HG03520 (cell line): ENCODE measurements at regions not wholly inside any gene's neighbourhood (a gene's known extent, or its start where the extent isn't known, plus 50 kb on each side); places are given as distances from the start of the nearest gene placed in this dataset.
"Not testable (repeated sequence)": the region's sequence is repeated elsewhere in the genome, so short reads cannot be mapped to it uniquely, and the experiment has no call there.

ENCODE experiments used
- ATAC-seq: cut with Tn5 transposase; IDR thresholded peaks from one replicate; pipeline ENCODE4 v1.9.1; 2021; ENCODE audit warnings: mild to moderate bottlenecking, moderate library complexity; ENCODE audit not compliant: unreplicated experiment

DNA sequence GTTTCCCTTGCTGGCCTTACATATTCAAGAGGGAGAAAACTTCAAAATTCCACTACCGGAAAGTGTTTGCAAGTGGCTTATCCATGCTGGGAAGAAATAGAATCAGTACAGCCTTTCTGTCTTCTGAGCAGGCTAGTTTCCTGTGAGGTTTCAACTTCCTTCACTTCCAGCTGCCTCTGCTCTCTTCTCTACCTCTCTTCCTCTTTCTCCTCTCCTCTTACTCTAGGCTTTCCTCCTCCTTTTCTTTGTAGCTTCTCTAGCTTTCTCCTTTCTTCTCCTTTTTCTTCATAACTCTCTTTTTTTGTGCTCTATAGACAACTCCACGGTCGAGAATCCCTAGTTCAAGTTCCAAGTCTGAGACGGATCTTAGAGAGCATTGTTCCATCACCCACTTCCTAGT lies 421.8 kb downstream of the ETS1 start:
- no peak for ATAC-seq

DNA sequence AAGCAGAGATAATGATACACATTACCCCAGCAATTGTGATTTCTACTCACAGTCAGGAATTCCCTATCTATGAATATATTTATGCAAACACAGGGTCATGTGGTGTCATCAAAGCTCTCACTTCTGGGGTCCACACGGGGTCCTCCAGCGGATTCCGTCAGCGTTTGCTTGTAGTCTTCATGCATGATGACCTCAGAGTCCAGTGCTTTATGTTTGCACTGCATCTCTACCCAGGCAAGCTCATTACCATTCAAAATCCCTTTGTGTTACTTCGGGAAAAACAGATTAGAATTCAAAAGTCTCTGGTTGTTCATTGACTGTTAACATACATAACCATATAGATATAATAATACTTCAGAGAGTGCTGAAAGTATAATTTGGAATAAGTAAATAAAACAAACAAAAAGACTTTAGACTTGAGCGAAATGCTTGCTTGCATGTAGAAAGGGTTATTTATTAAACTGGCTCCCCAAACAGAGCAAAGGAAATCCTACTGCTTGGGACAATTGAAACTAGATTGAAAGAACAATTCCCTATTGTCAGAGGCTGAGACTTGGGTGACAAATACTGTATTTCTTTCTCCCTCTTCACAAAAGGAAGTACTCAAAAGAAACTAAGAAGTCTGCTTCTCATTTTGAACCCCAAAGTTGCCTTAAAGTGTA lies 423.1 kb downstream of the ETS1 start:
- no peak for ATAC-seq

DNA sequence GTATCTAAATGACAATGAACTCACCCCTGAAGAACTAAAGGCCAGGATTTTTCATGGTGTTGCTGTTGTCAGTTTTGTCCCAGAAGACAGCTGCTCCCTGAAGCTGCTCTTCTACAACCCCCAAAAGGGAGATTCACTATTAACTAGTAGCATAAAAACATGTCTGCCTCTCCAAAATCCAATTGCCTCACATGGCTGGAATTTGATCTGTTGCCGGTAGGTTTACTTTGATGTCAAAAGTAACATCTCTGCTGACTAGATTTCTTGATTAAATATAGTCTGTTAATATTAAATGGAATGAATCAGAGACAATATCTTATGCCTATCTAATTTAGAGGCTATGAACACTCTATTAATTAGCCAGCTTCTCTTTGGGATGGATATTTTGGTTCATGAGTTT lies 425.4 kb downstream of the ETS1 start:
- ATAC-seq: no peak

DNA sequence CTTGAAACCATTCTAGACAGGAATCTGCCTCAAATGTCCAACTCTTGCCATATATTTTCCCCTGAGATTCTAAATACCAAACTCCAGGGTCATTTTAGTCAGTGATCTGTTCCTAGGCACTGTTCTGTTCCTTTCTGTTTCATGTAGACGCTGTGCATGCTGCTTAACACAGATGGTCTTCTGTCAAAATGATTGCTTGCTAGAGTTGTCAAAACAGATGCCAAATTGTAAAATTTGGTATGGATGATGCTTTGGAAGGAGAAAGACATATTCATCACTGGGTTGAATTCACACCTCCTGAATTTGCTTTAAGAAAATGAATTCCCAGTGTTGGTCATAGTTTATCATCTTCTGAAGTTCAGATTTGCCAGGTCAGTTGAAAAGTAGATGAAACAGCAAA lies 425.9 kb downstream of the ETS1 start:
- no peak for ATAC-seq

DNA sequence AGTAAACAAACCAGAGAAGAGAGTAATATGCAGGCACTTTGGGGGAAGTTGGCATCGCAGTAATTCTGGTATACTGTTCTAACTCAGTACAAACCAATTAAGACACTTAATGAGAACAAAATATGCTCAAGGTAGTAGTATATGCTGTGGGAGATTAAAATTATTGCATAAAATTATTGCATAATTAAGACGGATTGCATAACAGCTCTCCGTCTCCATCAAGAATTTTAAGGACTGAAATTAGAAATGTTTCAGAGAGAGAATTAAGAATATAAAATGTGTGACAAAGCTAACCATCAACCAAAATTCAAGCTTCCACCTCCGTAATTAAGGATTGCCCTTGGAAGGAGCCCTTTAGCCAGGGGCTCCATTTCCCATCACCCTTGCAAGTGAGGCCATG lies 428.5 kb downstream of the ETS1 start:
- no peak for ATAC-seq

DNA sequence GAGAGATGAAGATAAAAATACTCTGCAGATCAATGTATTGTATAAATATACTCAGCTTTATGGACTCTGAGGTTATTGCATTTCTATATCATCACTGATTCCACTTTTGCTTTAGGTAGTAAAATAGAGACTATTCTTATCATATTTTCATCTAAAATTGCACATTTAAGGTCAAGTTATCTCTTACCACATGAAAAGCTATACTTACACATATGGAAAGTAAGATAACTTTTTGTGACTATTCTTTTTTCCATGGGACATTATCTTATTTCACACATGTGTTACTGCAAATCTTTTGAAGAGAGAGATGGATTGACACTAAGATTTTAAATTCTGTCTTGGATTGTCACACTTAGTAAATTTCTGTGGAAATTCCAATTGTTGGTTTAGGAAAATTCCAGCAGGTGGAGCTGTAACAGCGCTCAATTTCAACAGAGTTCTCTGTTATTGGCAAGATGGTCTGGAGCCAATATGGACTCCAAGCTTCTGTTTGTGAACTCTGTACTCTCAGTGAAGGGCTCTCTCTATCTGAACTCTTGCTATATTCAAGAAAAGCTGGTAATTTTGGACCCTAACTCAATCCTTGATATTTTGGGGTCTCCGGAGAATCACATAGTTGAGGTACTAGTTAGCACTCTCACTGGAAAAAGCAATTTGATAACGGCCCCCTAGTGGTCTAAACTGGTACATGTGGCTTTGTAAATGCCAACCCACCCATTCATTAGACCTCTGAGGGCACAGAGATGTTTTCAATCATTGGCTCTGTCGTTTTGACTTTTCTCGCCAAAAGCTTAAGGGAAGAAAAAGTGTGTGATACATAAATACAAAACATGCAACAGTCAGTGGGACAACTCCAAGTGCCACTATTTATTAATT lies 429.7 kb downstream of the ETS1 start:
- ATAC-seq: peak; percentile 96

DNA sequence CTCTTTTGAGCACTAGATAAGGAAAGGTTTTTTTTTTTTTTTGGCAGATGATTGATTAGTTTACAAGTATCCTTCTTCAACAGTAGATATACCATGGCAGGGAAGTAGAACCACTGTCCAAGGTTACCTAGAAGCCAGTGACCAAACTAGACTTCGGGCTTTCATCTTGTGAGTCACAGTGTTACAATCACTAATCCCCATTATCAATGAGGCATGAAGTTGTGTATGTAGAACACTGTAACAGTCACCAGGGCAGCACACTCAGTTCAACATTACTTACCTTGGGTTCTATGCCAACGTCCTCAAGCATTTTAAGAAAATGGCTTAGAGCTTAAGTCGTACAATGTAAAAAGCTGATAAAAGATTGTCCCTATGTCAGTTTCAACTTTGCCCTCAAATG lies 430.9 kb downstream of the ETS1 start:
- no peak for ATAC-seq

DNA sequence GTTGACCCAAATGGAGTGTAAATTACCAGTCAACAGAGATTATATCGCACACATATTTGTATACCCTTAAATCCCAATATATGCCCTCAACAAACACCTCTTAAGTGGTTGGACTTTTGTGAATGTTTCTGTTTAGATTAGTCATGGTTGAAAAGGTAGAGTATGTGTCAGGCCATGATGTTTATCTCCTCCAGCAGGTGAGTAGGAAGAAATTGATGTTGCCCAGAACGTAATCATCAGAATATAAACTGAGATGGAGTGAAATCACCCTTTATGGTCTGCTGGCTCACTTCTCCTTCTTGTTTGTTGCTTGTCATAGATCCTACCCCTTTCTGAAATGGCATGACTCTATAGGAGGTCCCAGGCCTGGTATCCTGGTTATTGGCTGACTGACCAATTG lies 431.8 kb downstream of the ETS1 start:
- no peak for ATAC-seq

DNA sequence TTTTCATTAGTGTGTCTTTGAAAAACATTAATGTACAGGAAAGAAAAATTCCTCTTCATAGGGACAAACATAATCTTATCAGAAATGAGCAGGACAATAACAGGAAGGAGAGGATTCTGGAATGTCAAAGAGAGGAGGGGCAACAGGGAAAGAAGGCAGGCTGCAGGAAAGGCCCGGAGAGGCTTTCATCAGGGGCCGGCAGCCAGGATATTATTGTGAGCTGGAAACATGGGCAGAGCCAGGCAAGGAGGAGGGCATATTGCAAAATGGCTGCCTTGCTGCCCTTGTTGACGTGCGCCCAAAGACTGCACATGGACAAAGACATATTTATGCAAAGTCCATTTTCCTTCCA lies 433.7 kb downstream of the ETS1 start:
- ATAC-seq: no peak

DNA sequence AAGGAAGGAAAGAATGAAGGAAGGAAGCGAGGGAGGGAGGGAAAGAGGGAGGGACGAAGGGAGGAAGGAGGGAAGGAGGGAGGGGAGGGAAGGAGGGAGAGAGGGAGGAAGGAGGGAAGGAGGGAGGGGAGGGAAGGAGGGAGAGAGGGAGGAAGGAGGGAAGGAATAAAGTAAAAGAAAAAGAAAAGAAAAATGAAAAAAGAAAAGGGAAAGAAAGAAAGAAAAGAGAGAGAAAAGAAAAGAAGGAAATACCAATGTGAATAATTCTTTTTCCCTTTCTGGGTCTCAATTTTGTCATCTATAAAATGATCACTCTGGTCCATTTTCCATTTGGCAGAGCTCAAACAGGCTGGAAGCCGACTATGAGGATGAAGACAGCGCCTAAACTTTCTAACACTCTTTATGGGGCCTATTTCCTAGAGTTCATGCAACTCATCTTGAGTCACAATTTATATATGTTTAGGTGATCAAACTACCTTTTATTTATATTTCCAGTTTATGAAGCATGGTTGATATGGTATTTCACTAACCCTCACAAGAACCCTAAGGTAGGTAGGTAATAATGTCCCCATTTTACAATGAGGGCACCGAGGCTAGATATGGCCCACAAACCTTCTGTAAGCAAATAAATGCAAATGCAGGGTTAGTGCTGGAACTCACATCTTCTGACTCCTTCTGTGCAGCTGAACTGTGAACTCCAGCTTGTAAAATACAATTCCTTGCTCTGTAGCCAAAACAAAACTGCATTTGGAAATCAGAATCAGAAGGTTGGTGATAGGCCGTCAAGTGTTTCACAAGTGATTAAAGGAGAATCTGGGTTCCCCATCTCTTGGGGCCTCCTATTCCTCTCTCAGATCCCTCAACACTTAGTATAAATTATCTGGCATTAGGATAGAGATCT lies 434.3 kb downstream of the ETS1 start:
- ATAC-seq: no peak

DNA sequence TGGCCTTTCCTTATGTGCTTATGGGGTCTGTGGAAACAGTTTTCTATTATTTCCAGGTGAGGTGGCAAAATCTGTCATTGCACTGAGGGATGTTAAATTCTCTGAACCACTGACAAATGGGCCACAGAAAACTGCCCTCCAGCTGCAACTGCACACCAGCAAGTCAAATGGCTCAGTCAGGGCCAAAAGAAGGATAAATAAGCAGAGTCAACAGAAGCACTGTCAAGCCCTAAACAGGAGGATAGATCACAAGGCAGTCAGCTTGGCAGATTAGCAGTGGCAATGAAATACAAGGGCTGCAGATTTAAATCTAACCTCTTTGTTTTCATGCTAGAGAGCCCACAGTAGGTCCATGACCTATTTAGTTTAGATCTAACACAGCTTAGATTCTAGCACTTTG lies 435.6 kb downstream of the ETS1 start:
- ATAC-seq: no peak

DNA sequence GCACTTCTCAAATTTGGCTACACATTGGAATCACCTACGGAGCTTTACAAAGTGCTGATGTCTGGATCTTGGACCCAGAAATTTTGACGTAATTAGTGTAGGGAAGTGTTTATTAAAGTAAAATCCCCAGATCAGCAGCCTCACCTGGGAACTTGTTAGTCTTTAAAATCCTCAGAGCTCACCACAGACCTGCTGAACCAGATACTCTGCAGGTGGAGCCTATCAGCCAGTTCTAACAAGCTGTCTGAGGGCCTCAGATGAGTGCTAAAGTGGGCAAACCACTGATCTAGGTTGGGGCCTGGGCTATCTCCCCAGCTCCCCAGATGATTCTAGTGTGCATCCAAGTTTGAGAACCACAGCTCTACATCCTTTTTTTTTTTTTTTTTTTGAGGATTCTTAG lies 436.0 kb downstream of the ETS1 start:
- no peak for ATAC-seq

DNA sequence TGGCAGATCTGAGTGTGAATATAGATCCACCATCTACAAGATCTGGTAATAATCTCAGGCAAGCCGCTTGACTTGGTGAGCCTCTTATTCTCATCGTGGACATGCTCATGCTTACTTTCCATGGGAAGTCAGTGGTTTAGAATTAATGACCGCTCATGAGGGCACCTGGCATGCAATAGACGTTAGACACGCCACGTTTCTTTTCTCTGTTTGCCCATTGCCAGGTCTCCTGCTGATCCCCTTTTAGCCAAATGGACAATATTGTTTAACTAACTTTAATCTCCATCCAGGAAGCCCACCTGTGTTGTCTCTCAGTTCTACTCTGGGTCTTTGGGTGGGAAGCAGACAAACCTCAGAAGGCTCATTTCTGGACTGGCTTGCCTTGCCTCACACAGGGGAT lies 439.1 kb downstream of the ETS1 start:
- ATAC-seq: no peak

DNA sequence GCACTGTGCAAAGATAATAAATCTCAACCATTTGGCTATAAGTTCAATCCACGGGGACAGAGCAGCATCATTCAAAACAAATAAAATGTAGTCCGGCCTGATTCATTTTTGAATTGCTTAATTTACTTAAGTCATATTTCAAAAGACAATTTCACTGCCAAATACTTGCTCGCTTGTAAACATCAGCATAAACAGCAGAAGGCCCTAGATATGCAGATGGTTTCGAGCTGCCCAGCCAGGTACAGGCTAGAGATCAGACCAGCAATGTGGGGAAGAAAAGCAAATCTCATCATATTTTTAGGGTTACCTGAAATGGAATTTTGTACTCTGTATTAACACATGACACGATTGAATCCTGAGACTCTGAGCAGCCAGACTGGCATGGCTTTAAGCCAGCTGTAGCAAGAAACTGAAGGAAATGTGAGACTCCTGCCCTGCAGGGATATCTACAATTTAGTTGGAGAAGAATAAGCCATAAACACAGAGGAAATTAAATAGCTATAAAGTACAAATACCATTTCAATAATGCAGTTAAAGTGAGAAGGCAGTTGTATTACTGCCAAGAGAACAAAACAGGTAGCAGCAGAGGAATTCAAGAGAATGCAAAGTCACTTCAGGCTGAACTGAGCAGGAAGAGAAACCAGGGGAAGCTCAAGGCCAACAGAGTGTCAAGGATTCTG lies 440.3 kb downstream of the ETS1 start:
- no peak for ATAC-seq

DNA sequence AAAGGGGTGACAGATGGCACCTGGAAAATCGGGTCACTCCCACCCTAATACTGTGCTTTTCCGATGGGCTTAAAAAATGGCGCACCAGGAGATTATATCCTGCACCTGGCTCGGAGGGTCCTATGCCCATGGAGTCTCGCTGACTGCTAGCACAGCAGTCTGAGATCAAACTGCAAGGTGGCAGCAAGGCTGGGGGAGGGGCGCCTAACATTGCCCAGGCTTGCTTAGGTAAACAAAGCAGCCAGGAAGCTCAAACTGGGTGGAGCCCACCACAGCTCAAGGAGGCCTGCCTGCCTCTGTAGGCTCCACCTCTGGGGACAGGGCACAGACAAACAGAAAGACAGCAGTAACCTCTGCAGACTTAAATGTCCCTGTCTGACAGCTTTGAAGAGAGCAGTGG lies 447.1 kb downstream of the ETS1 start:
- ATAC-seq: not testable (repeated sequence)

DNA sequence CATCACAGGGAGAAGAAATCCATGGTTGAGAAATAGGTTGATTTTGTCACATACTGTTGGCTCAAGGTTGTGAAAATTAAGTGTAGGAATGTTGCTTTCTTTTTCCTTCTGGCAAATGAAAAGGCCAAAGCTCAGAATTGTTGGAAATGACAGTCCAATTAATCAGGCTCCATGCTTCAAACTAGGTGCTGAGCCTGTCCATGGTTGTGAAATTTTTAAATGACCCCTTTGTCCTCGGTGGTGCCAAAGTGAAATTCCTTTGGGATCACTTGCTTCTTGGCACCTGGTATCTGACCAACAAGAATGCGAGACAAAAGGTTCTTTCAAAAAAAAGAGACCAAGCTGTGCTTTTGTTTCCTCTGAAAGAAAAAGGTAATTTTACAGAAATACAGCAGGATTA lies 451.9 kb downstream of the ETS1 start:
- no peak for ATAC-seq

DNA sequence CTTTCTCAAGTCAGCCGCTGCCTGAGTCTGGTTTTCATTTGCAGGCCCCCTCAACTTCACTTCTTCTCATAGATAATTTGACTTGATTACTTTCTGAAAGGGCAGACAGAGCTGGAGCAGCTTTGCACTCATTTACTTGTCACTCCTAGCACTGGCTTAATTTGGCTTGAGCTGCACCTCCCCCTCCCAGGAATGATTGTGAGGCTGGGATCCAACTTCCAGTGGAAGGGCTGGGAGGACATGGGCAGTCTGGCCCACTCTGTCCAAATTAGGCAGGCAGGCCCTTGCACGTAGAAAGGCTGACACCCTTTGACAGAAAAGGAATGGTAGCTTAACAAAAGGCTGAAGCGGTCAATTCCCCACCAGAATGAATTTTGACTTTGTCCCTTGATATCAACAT lies 453.9 kb downstream of the ETS1 start:
- no peak for ATAC-seq

DNA sequence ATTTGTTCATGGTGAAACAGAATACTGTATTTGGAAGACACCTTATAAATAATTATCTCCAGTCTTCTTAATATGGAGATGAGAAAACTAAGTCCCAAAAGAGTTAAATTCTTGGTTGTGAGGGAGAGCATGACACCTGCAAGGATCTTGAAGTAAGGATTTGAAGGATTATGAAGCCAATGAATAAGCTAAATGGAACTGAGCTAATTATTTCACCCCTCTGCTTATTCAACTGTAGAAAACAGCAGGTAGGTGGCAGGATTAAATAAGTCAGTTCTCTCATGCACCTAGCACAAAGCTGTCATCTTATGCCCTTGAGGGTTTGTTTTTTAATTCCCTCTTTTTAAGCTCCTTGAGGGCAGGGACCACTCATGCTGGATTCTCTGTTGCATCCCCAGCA lies 457.3 kb downstream of the ETS1 start:
- ATAC-seq: no peak

DNA sequence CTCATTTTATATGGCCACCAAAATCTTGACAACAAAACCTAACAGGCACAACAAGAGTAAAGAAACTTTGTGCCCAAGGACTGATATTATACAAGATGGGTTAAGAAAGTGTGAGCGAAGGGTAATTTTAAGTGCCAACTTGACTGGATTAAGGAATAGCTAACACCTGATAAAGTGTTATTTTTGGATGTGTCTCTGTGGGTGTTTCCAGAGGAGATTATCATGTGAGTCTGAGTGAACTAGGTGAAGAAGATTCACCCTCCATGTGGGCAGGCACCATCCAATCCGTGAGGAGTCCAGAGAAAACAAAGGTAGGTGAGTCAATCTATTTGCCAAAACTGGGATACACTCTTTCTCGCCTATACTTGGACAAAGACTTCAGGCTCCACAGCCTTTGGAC lies 461.6 kb downstream of the ETS1 start:
- ATAC-seq: no peak

DNA sequence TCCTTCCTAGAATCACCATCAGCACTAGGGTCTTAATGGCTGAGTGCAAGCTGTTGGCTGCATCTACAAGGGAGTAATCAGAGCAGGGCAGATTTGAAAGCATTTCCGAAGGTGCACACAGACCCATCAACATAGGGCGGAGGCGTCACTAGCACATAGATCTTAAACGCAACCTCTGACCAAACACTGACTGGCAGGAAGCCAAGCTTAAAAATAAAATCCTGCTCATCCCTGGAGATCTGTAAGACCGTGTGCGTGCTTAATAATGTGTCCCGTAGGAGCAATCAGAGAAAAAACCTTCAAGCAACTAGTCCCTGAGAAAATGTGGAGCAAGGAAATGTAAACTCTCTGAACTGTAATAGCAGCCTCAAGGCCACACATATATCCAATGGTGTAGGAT lies 470.5 kb downstream of the ETS1 start:
- no peak for ATAC-seq

DNA sequence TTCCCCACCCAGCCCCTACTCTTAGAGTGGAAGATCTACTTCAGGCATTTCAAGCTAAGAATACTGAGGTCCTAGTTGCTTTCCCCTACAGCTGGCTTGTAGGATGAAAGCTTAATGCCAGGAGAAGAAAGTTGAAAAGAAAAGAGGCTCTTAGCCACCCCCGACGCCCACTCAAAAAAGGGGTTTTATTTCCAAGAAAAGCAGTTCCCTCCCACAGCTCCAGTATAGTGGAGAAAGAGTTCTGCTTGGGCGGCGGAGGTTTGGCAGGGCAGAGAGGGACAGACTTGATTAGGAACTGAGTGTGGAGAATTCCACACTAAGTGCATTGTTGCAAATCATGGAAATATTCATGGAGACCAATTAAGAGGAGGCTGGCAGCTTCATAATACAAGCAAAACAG lies 470.9 kb downstream of the ETS1 start:
- ATAC-seq: no peak
